NT2/D1 (cell line): ENCODE measurements at regions not wholly inside any gene's neighbourhood (a gene's known extent, or its start where the extent isn't known, plus 50 kb on each side); places are given as distances from the start of the nearest gene placed in this dataset.

ENCODE experiments used
- SUZ12 ChIP-seq: IDR thresholded peaks from 2 replicates; pipeline ENCODE4 v1.6.1; 2011; ENCODE audit not compliant: insufficient read length, insufficient read depth; ENCODE audit errors: extremely low read depth
- YY1 ChIP-seq: IDR thresholded peaks from 2 replicates; pipeline ENCODE4 v1.6.1; 2011; ENCODE audit not compliant: insufficient read length, insufficient read depth

GRCh38 chr12:69087986-69088385 lies 151.4 kb upstream of the CPSF6 start:
- TF ChIP-seq YY1 = no peak
- no peak for TF ChIP-seq SUZ12
